ENCODE measurements at regions not wholly inside any gene's neighbourhood (a gene's known extent, or its start where the extent isn't known, plus 50 kb on each side); places are given as distances from the start of the nearest gene placed in this dataset.

DNA sequence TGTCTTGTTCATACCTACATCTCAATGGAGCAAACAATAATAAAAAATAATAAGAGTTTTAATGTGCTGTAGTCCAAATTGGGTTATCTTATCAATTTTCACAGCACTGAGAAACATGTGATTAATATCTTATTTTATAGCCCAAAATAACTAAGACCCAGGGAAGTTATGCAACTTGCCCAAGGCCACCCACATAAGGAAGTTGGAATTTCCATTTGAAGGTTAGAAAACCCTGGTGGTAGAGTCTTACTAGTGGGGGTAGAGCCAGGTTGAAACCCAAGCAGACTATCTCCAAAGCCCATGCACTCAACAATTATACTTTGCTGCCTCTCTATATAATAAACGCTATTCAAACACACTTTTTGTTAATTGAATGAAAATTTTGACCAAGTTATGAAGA, 270.0 kb upstream of the CAND1 start:
- Histone ChIP-seq H3K9me3 (no peaks in the 10 kb centered on the region), H3K4me1 (no peaks in the 10 kb centered on the region), H3K4me3 (ENCODE audit: low read depth, low read length) (no peak overlapping the region), H3K27me3 (no peaks in the 10 kb centered on the region), H3K36me3 (no peaks in the 10 kb centered on the region)
- TF ChIP-seq, protein P1, sequence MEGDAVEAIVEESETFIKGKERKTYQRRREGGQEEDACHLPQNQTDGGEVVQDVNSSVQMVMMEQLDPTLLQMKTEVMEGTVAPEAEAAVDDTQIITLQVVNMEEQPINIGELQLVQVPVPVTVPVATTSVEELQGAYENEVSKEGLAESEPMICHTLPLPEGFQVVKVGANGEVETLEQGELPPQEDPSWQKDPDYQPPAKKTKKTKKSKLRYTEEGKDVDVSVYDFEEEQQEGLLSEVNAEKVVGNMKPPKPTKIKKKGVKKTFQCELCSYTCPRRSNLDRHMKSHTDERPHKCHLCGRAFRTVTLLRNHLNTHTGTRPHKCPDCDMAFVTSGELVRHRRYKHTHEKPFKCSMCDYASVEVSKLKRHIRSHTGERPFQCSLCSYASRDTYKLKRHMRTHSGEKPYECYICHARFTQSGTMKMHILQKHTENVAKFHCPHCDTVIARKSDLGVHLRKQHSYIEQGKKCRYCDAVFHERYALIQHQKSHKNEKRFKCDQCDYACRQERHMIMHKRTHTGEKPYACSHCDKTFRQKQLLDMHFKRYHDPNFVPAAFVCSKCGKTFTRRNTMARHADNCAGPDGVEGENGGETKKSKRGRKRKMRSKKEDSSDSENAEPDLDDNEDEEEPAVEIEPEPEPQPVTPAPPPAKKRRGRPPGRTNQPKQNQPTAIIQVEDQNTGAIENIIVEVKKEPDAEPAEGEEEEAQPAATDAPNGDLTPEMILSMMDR (IDR thresholded peaks at IDR 0.05; ENCODE audit: low read depth, low read length) = no peak
- no peak for DNase-seq

DNA sequence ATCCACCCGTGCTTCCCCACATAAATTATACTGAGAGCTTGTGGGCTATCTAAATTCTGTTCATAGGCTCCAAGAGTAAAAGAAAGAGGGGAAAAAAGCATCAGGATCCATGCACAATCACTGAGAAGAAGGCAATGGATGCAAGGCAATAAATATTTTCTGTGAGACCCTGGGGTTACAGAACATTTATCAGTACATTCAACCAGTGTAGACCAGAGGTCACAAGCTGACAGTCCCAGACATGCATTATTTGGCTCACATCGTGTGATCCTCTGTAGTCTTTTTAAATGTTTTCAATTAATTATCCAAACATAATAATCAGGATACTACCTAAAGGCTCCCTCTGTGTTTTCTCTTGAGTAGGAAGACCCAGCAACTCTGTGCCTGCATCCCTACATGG, 267.9 kb upstream of the CAND1 start:
- H3K27me3 ChIP-seq = no peaks in the 10 kb centered on the region
- no peak for DNase-seq
- no peaks in the 10 kb centered on the region for H3K4me1 ChIP-seq
- no peak overlapping the region for H3K4me3 ChIP-seq (ENCODE audit: low read depth, low read length)
- TF ChIP-seq, protein P1 (IDR thresholded peaks at IDR 0.05; ENCODE audit: low read depth, low read length) = no peak
- H3K36me3 ChIP-seq = no peaks in the 10 kb centered on the region
- H3K9me3 ChIP-seq = no peaks in the 10 kb centered on the region

DNA sequence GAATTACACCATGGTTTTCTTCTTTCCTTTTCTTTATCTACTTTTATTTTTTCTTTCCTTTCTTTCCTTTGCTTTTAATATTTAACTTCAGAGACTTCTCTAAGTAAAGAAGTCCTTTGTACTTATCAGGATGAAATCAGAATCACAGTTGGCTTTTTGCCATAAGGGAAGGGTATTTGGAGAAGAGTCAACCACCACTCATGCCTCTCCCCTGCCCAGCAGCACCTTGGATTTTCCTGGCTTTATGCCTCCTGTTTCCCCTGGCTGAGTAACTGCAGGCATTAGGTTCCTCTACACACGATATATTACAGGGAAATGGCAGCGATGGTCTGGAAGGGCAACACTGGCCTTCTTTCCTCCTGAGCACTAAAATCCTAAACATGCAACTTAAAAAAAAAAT, 266.4 kb upstream of the CAND1 start:
- no peaks in the 10 kb centered on the region for H3K4me1 ChIP-seq
- H3K36me3 ChIP-seq = no peaks in the 10 kb centered on the region
- TF ChIP-seq, protein P1 (IDR thresholded peaks at IDR 0.05; ENCODE audit: low read depth, low read length) = no peak
- no peaks in the 10 kb centered on the region for H3K9me3 ChIP-seq
- H3K27me3 ChIP-seq = no peaks in the 10 kb centered on the region
- no peak for DNase-seq
- no peak overlapping the region for H3K4me3 ChIP-seq (ENCODE audit: low read depth, low read length)

DNA sequence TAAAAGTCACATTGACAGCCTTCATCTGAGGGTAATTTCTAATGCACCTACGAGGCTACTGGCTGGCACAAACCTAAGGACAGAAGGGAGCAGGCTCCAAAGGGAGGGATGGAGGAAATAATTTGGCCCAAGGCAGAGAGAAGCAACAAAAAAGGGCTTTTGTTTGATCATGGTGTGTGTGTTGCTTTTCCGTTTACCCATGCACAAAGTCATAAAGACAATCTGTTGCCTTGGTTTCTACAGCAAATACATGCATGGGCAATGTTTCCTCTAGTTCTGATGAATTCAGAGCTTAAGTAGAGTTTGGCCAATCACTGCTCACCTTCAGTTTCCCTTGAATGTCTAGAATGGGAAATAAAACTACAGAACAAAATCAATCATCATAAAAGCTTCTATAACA, 262.5 kb upstream of the CAND1 start:
- no peak for DNase-seq
- H3K4me1 ChIP-seq = no peaks in the 10 kb centered on the region
- TF ChIP-seq, protein P1 (IDR thresholded peaks at IDR 0.05; ENCODE audit: low read depth, low read length) = no peak

DNA sequence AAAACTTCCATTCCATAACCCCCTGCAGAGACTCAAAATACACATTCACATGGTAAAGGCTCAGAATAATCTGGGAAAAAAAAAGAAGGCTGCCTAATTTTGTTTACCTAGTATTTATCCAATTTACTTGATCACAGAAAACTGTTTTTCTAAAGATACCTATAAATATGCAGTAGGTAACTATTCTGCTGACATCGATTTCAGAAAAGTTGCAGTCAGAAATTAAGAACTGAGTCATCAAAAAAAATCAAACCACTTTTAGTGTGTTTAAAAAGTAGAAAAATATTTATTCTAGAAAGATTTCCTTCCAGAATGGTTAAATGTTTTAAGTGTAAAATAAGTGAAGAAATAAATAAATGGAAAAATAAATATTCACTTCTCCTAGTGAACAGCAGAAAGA, 254.5 kb upstream of the CAND1 start:
- TF ChIP-seq, protein P1 (IDR thresholded peaks at IDR 0.05; ENCODE audit: low read depth, low read length) = no peak
- DNase-seq = no peak
- Histone ChIP-seq H3K27me3 (no peaks in the 10 kb centered on the region), H3K4me3 (ENCODE audit: low read depth, low read length) (no peak overlapping the region), H3K9me3 (no peaks in the 10 kb centered on the region), H3K4me1 (no peaks in the 10 kb centered on the region), H3K36me3 (no peaks in the 10 kb centered on the region)

More for the DNA sequence above, 262.5 kb upstream of the CAND1 start:
- H3K27me3 ChIP-seq = no peaks in the 10 kb centered on the region
- H3K36me3 ChIP-seq = no peaks in the 10 kb centered on the region
- no peak overlapping the region for H3K4me3 ChIP-seq (ENCODE audit: low read depth, low read length)
- no peaks in the 10 kb centered on the region for H3K9me3 ChIP-seq

DNA sequence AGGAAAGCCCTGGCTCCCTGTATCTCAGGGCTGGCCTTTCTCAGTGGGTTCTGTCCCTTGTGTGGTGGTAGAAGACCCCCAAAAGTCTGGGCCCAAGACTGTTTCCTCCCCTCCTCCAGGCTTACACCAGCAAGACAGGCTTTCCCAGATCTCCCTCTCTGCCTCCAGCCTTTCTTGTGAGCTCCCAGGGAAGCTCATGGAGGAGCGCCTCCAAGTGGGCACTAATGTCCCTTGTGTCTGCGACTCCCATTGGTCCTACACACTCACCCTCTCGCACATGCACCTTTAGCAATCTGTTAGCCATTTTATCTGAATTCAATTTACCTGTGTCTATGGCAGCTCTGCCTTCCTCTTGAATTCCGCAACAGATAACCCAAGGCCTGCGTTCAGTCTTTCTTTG, 251.1 kb upstream of the CAND1 start:
- no peaks in the 10 kb centered on the region for H3K4me1 ChIP-seq
- H3K36me3 ChIP-seq = no peaks in the 10 kb centered on the region
- no peak overlapping the region for H3K4me3 ChIP-seq (ENCODE audit: low read depth, low read length)
- DNase-seq = no peak
- H3K27me3 ChIP-seq = no peaks in the 10 kb centered on the region
- H3K9me3 ChIP-seq = no peaks in the 10 kb centered on the region
- TF ChIP-seq, protein P1 (IDR thresholded peaks at IDR 0.05; ENCODE audit: low read depth, low read length) = no peak
